B cell (primary cell): ENCODE measurements at regions not wholly inside any gene's neighbourhood (a gene's known extent, or its start where the extent isn't known, plus 50 kb on each side); places are given as distances from the start of the nearest gene placed in this dataset.

Experiments used
- ATAC-seq: fragments of 200-7000 bp; cut with Tn5 transposase; one replicate; pipeline ENCODE4 v1.10.0; 2021; ENCODE audit warnings: low read depth, mild to moderate bottlenecking, moderate number of reproducible peaks, moderate library complexity
- CTCF ChIA-PET: fragments of 350-600 bp; sonication (Branson Sonifier 250); formaldehyde crosslinking; loops from one replicate; lab custom pipeline; 2021; ENCODE audit warnings: antibody characterized with exemption, inconsistent platforms; lab: Charles Lee
- POLR2A ChIA-PET: fragments of 350-600 bp; sonication (Branson Sonifier 250); formaldehyde crosslinking; loops from one replicate; lab custom pipeline; 2021; ENCODE audit warnings: antibody characterized with exemption; lab: Charles Lee
- DNase-seq: peaks from one replicate; pipeline ENCODE4 v3.0.0; 2013
- H2AFZ ChIP-seq: 2 replicates; pipeline ENCODE4 v1.6.1; 2012; ENCODE audit warnings: mild to moderate bottlenecking, low read depth, low read length; ENCODE audit not compliant: insufficient read depth, poor library complexity, severe bottlenecking
- H3K27ac ChIP-seq, 2 donors: 1 replicate in 1 of 2; 2 replicates in 1 of 2; pipeline ENCODE4 v1.5.1; 2012 to 2013; ENCODE audit warnings: low read length in 2 of 2, mild to moderate bottlenecking in 2 of 2, moderate library complexity in 1 of 2
- H3K27me3 ChIP-seq, 4 experiments: fragments of 200-600 bp in 1 of 4; sonication (generic) in 1 of 4; replicated peaks in 1 of 4; 1 replicate in 2 of 4; 2 replicates in 2 of 4; pipeline versions ENCODE4 v1.6.1 to v1.7.0; 2013 to 2016; ENCODE audit warnings: low read length in 3 of 4, mild to moderate bottlenecking in 2 of 4, mixed read lengths in 1 of 4, moderate library complexity in 1 of 4; ENCODE audit not compliant: insufficient read depth in 4 of 4, control insufficient read depth in 3 of 4; ENCODE audit errors: control extremely low read depth in 1 of 4
- H3K36me3 ChIP-seq, 2 experiments: replicated peaks in 1 of 2; 1 replicate in 1 of 2; 2 replicates in 1 of 2; pipeline versions ENCODE4 v1.6.1 to v1.7.1; 2013; ENCODE audit warnings: low read length in 1 of 2; ENCODE audit not compliant: insufficient read depth in 2 of 2, control insufficient read depth in 1 of 2; ENCODE audit errors: control extremely low read depth in 1 of 2, extremely low read depth in 1 of 2
- H3K4me1 ChIP-seq, 2 donors: fragments of 200-600 bp in 1 of 2; sonication (generic) in 1 of 2; 1 replicate in 1 of 2; 2 replicates in 1 of 2; pipeline versions ENCODE4 v1.5.1 to v1.6.1; 2013 to 2017; ENCODE audit warnings: low read length in 2 of 2; ENCODE audit not compliant: control insufficient read depth in 2 of 2, insufficient read depth in 2 of 2
- H3K4me2 ChIP-seq: replicated peaks from 2 replicates; pipeline ENCODE3; 2012; ENCODE audit warnings: mild to moderate bottlenecking, low read depth, low read length; ENCODE audit not compliant: poor library complexity, severe bottlenecking
- H3K4me3 ChIP-seq, 5 experiments: fragments of 200-600 bp in 1 of 5; sonication (generic) in 1 of 5; 1 replicate in 3 of 5; 2 replicates in 2 of 5; pipeline versions ENCODE4 v1.5.1 to v1.7.0; 2011 to 2016; ENCODE audit warnings: low read length in 4 of 5, mild to moderate bottlenecking in 4 of 5, low read depth in 2 of 5, control low read depth in 1 of 5, moderate library complexity in 1 of 5; ENCODE audit not compliant: insufficient read depth in 1 of 5; ENCODE audit errors: control extremely low read depth in 1 of 5, extremely low read depth in 1 of 5
- H3K79me2 ChIP-seq: fragments of 200-600 bp; sonication (generic); one replicate; pipeline ENCODE4 v1.6.0; 2016; ENCODE audit warnings: low read length; ENCODE audit not compliant: control insufficient read depth, insufficient read depth
- H3K9ac ChIP-seq: fragments of 200-600 bp; sonication (generic); 2 replicates; pipeline ENCODE4 v1.6.1; 2017; ENCODE audit warnings: mild to moderate bottlenecking, low read length, moderate library complexity
- H3K9me3 ChIP-seq, 3 donors: one replicate each; pipeline versions ENCODE4 v1.6.1 to v1.7.1; 2013; ENCODE audit warnings: low read length in 2 of 3; ENCODE audit not compliant: control insufficient read depth in 2 of 3, insufficient read depth in 1 of 3; ENCODE audit errors: control extremely low read depth in 1 of 3
- H4K20me1 ChIP-seq: 2 replicates; pipeline ENCODE4 v1.6.0; 2012; ENCODE audit warnings: mild to moderate bottlenecking, low read length; ENCODE audit not compliant: insufficient read depth, control insufficient read depth, poor library complexity, severe bottlenecking
- H3K27ac Mint-ChIP-seq: one replicate; pipeline ENCODE4 v1.8.0; 2021; ENCODE audit warnings: mixed read lengths
- H3K27me3 Mint-ChIP-seq: one replicate; pipeline ENCODE4 v1.8.0; 2021; ENCODE audit warnings: mixed read lengths
- H3K4me1 Mint-ChIP-seq: one replicate; pipeline ENCODE4 v1.8.0; 2021; ENCODE audit warnings: mixed read lengths
- H3K4me3 Mint-ChIP-seq: one replicate; pipeline ENCODE4 v1.8.0; 2021; ENCODE audit warnings: mixed read lengths
- H3K9me3 Mint-ChIP-seq: one replicate; pipeline ENCODE4 v1.8.0; 2022; ENCODE audit warnings: mixed read lengths; ENCODE audit not compliant: insufficient read depth
- CTCF ChIP-seq: fragments of 200-600 bp; IDR thresholded peaks from one replicate; pipeline ENCODE4 v1.8.0; 2022; ENCODE audit warnings: antibody characterized with exemption, mild to moderate bottlenecking
- EZH2 ChIP-seq: IDR thresholded peaks from 2 replicates; pipeline ENCODE4 v1.6.1; 2012; ENCODE audit warnings: borderline replicate concordance, low read depth, mild to moderate bottlenecking, moderate library complexity, low read length; ENCODE audit not compliant: insufficient read depth, poor library complexity, severe bottlenecking
- WGBS: methylation state at CpG from one replicate; pipeline ENCODE4 v1.1.5; 2013; ENCODE audit warnings: missing lambda C conversion rate; ENCODE audit not compliant: insufficient coverage; 5-methylcytosine and 5-hydroxymethylcytosine counted together
- intact Hi-C: fragments of 100-400 bp; cut with micrococcal nuclease; formaldehyde crosslinking; loops from one replicate; pipeline ENCODE4 v1.10.0; 2022

DNA sequence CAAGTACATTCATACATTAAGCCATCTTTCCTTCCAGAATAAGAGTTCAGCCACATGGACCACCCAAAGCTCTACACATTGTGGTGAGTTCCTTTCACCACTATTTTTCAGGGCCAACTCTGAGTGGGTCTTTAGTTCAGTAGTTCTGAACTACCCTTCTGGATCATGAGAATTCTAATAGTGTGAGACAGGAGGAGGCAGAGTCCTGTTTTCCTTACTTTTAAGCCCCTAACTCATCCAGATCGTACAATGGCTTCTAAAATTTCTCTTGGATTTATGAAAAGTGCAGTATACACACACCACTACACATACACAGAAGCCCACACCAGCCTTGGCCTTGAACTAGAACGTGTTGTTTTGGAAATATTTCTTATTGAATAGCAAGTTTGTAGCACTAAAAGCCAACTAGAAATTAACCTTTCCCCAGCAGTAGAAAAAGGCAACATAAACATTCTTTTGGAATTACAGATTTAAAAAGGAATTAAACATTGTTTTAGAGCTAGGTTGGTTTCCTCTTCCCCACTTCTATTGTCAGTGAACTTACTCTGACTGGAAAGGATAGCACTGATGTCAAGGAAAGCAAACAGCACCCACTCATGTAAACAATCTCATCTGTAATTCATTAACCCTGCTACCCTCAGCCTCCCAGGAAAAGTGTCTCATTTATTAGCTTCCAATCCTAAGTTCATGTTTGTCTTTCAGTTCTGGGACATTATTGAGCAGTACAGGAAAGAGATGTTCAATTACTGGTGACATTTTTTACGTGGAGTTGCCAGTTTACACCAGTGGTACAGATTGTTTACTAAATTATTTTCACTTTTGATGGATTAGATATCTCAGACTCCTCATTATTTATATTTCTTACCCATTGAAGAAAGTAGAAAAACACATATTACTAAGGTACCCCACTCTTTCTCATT is 95.7 kb upstream of the AGTR1 start:
- no peak for DNase-seq
- no peak overlapping the region for H3K9ac ChIP-seq
- Mint-ChIP-seq H3K4me3 (no peak overlapping the region), H3K27me3 (no peaks in the 10 kb centered on the region), H3K4me1 (no peaks in the 10 kb centered on the region), H3K27ac (no peak overlapping the region), H3K9me3 (no peaks in the 10 kb centered on the region)
- intact Hi-C loops, result no loop called here
- no CpG with 5 or more reads among the region's 3 CpGs for WGBS
- H4K20me1 ChIP-seq, result no peaks in the 10 kb centered on the region
- H3K36me3 ChIP-seq, result no peaks in the 10 kb centered on the region
- TF ChIP-seq CTCF, result no peak
- no peak for TF ChIP-seq EZH2
- POLR2A ChIA-PET, result no interaction called here
- no peak overlapping the region for H3K4me2 ChIP-seq
- H3K9me3 ChIP-seq, result no peaks in the 10 kb centered on the region
- H3K27me3 ChIP-seq, result no peaks in the 10 kb centered on the region
- no peak overlapping the region for H3K27ac ChIP-seq
- H2AFZ ChIP-seq, result no peak overlapping the region
- H3K4me3 ChIP-seq, result no peak overlapping the region
- no peaks in the 10 kb centered on the region for H3K79me2 ChIP-seq
- H3K4me1 ChIP-seq, result no peaks in the 10 kb centered on the region
- ATAC-seq, result no peak
- CTCF ChIA-PET, result no interaction called here

- H3K4me2 ChIP-seq, result no peak overlapping the region
- no peak for ATAC-seq
- no peak overlapping the region for H3K9ac ChIP-seq
- no peaks in the 10 kb centered on the region for H3K36me3 ChIP-seq
- H3K4me1 ChIP-seq, result no peaks in the 10 kb centered on the region
- no peaks in the 10 kb centered on the region for H4K20me1 ChIP-seq
- no peaks in the 10 kb centered on the region for H3K27me3 ChIP-seq
- no peak overlapping the region for H2AFZ ChIP-seq
- Mint-ChIP-seq H3K4me1 (no peaks in the 10 kb centered on the region), H3K4me3 (no peak overlapping the region), H3K27ac (no peak overlapping the region), H3K27me3 (no peaks in the 10 kb centered on the region), H3K9me3 (no peaks in the 10 kb centered on the region)
- no peak for DNase-seq
- ChIA-PET POLR2A (no interaction called here), CTCF (interaction anchor here (0.7 kb wide), 2 partner anchors 27 to 28 kb away, joined by 4 read pairs; no protein-coding TSS in a partner anchor)
- intact Hi-C loops, result no loop called here
- no peaks in the 10 kb centered on the region for H3K79me2 ChIP-seq
- H3K9me3 ChIP-seq, result no peaks in the 10 kb centered on the region
- WGBS, result 84% methylated on average over 6 of the region's 9 CpGs
- TF ChIP-seq EZH2 (no peak), CTCF (no peak)
- no peak overlapping the region for H3K4me3 ChIP-seq
- H3K27ac ChIP-seq, result no peak overlapping the region
These were observed 93.2 kb upstream of the AGTR1 start for GRCh38 chr3:148604270-148605085.
